HL-60 (cell line): ENCODE measurements at regions not wholly inside any gene's neighbourhood (a gene's known extent, or its start where the extent isn't known, plus 50 kb on each side); places are given as distances from the start of the nearest gene placed in this dataset.

Experiments
- POLR2AphosphoS5 ChIP-seq: IDR thresholded peaks from 2 replicates; pipeline ENCODE4 v1.6.1; 2012; ENCODE audit warnings: low read depth
- REST ChIP-seq: IDR thresholded peaks from 2 replicates; pipeline ENCODE4 v1.6.1; 2012; ENCODE audit warnings: low read depth; ENCODE audit not compliant: insufficient replicate concordance
- SPI1 ChIP-seq: IDR thresholded peaks from 2 replicates; pipeline ENCODE4 v1.6.1; 2012; ENCODE audit warnings: low read depth, mild to moderate bottlenecking, borderline replicate concordance
- TF ChIP-seq, protein P1 (sequence below): IDR thresholded peaks from one replicate; pipeline ENCODE4 v1.5.1; 2011; ENCODE audit warnings: low read length, control low read depth, inconsistent platforms; ENCODE audit not compliant: insufficient read depth

DNA sequence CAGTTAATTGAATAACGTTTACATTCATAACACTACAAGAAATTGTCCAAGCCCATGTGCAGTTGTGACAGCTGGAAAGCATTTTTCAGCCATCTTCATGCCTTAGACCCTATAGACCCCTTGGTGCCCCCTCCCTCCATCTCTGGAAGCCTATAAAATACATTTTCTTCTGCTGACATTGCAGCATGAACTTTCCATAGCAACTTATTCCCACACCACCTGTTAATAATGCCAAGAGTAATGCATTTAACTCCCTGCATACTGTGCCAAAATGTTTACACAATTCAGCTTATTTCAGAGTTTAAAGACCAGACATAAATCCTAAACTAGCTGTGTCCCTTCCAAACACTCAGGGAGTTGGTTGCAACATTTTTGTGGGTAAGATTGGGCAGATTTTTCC is 143.0 kb upstream of the ARHGAP20 start:
- TF ChIP-seq, protein P1, sequence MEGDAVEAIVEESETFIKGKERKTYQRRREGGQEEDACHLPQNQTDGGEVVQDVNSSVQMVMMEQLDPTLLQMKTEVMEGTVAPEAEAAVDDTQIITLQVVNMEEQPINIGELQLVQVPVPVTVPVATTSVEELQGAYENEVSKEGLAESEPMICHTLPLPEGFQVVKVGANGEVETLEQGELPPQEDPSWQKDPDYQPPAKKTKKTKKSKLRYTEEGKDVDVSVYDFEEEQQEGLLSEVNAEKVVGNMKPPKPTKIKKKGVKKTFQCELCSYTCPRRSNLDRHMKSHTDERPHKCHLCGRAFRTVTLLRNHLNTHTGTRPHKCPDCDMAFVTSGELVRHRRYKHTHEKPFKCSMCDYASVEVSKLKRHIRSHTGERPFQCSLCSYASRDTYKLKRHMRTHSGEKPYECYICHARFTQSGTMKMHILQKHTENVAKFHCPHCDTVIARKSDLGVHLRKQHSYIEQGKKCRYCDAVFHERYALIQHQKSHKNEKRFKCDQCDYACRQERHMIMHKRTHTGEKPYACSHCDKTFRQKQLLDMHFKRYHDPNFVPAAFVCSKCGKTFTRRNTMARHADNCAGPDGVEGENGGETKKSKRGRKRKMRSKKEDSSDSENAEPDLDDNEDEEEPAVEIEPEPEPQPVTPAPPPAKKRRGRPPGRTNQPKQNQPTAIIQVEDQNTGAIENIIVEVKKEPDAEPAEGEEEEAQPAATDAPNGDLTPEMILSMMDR: no peak
- TF ChIP-seq POLR2AphosphoS5 (no peak), REST (no peak), SPI1 (no peak)
